GM18520 (cell line): ENCODE measurements at regions not wholly inside any gene's neighbourhood (a gene's known extent, or its start where the extent isn't known, plus 50 kb on each side); places are given as distances from the start of the nearest gene placed in this dataset.
A peak's percentile ranks its signal among the peaks of the same experiment; 100 is the strongest.

Experiments used
- ATAC-seq: cut with Tn5 transposase; IDR thresholded peaks from one replicate; pipeline ENCODE4 v1.9.1; 2021; ENCODE audit not compliant: unreplicated experiment

DNA sequence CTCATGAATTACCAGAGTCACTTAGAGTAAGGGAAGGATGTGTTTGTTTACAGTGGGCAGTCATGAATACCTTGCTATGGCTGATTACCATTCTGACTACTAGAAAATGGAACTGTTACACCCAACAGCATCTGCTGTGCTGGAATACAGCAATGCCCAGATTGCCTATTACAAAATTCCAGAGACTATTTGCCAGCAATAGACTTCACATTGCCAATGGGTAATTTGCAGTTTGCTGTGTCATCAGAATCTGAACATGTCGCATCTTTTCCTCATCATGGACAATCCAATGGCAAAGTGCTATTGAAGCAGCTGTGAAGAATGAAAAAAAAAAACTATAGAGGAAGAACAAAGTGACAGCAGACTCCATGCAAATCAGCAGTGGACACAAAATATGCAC, 356.6 kb downstream of the CXXC4 start:
- no peak for ATAC-seq

DNA sequence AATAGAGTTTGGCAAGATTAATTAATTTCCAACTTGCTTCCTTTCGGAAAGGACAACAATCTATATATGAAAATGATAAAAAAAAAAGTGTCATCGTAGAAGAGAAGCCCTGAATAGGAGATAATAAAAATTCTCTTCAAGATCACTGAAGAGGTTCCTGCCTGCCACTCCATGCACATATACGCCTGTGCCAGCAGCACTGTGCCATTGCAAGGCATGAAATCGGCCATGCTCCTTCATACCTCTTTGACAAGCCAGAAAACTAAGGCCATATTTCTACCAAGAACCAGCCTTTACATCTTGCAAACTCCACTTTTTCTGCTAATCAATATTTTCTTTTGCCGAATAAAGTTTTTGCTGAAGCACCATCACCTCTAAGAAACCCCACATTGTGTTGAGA, 365.5 kb downstream of the CXXC4 start:
- no peak for ATAC-seq

DNA sequence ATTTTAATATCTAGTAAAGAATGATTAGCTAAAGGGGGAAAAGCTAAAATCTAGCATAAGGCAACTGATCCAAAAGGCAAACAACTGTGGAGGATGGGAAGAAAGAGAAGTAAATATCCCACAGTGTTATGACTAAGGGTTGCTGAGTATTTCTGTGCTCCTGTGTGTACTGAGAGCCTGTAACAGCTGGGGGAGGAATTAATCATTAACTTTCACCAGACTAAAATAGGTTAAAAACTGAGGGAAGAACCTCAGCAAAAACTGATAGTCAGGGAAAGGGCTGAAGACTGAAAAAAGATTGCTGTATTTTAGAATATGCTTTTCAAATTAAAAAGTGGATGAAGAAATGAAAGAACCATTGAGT, 365.9 kb downstream of the CXXC4 start:
- ATAC-seq = no peak

DNA sequence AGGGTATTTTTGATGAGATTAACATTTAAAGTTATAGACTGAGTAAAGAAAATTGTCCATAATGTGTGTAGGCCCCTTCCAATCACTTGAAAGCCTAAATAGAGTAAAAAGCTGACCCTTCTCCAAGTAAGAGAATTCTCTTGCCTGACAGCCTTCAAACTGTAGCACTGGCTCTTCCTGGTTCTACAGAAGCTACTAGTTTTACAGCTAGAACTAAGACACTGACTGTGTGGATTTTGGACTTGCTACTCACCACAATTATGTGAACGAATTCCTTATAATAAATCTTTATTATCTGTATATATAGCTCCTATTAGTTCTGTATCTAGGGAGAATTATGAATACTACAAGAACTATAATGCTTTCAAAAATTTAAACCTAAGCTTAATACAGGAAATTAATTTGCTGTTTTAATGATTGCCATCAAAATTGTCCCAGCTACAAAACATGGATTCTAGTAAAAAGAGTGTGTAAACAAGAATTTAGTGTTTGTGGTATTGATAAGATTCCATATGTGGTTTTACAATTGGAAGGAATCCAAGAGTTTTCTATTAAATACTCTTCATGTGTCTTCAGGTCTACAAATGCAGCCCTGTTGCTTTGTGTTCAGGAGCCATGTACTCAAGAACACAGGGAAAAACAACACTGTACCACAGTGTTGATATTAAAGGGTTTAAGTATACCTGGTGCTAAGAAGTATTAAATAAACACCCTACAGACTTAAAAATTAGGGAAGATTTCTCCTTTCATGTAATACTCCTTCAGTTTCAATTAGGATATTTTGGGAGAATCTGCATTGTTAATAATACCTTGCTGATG, 366.5 kb downstream of the CXXC4 start:
- ATAC-seq = no peak

DNA sequence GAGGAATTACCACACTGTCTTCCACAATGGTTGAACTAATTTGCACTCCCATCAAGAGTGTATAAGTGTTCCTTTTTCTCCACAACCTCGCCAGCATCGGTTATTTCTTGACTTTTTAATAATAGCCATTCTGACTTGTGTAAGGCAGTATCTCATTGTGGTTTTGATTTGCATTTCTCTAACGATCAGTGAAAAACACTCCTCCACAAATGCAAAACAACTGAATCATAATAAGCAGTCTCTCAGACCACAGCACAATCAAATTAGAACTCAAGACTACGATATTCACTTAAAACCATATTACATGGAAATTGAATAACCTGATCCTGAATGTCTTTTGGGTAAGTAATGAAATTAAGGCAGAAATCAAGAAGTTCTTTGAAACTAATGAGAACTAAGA, 371.7 kb downstream of the CXXC4 start:
- peak; percentile 62 for ATAC-seq

DNA sequence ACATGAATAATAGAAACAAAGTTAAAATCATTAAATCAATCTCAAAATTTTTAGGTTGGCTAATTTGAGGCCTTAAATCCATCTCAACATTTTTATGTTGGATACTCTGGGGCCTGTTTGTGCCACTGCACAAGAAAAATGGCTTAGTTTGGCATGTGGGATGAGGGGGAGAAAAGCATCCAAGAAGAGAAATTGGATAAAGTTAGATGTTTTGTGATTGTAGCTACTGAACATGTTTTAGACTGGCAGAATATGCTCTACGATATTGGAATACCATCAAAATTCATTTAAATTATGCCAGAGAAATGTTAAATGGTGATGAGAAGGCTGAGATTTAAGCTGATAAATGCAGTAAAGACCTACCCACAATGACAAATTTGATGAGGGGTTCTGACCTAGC, 376.9 kb downstream of the CXXC4 start:
- no peak for ATAC-seq

DNA sequence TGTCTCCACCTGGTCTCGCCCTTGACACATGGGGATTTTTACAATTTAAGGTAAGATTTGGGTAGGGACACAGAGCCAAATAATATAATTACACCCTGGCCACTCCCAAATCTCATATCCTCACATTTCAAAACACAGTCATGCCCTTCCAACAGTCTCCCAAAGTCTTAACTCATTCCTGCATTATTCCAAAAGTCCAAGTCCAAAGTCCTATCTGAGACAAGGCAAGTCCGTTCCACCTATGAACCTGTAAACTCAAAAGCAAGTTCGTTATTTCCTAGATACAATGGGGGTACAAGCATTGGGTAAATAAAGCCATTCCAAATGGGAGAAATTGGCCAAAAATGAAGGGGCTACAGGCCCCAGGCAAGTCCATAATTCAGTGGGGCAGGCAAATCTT, 380.8 kb downstream of the CXXC4 start:
- no peak for ATAC-seq

DNA sequence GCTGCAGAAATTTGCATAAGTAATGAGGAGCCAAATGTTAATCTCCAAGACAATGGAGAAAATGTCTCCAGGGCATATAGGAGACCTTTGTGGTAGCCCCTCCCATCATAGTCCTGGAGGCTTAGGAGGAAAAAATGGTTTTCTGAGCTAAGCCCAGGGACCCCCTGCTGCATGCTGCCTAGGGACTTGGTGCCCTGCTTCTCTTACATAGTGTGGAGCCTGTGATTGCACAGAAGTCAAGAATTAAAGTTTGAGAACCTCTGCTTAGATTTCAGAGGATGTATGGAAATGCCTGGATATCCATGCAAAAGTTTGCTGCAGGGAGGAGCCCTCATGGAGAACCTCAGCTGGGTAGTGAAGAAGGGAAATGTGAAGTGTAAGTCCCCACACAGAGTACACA, 379.4 kb upstream of the TACR3 start:
- ATAC-seq = no peak

DNA sequence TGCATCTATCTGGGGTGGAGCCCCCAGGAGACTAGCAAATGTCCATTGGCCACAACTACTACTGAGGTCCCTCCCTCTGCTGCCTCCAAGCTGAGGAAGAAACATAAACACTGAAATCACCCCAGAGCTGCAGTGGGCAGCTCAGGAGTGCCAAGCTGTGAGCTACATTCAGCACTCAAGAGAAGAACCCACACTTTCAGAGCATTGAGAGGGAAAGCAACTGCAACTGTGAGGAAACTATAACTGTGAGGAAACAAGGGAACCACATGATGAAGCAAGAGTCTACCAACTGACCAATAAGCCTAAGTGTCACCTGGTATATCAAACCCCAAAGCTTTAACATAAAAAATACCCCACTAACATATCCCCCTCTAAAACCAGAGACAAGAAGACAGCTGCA, 373.5 kb upstream of the TACR3 start:
- ATAC-seq = no peak

DNA sequence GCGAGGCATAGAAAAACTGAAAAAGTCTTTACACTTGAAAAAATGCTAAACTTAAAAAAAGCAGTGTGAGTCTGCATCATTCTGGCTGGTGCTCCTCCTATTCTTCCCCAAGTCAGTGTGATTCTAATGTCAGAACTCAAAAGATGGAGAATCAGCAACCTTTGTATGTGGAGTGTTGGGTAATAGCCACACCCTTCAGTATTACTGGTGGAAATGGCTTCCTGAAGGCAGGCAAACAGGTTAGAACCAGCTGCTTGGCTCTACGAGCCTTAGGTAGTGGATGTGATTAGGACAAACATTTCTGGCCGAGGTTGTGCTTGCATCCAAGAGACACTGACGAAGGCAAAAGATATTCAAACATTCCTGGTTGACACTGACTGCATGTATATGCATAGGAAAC, 353.4 kb upstream of the TACR3 start:
- no peak for ATAC-seq

DNA sequence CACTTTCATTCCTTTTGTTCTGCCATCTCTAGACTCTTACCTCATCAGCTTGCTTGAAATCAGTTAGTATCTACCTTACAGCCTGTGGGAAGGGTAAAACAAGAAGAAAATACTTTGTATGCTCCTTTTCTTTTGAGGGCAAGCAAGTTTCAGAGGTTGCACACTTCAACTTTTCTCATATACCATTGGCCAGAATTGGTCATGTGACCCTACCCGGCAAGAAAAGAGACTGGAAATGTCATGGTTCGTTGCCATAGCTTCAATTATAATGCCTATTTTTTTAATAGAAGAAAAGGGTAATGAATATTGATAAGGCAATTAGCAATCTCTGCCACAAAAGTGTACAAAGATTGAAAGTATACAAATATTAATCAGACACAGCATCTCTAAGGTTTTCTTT, 346.7 kb upstream of the TACR3 start:
- no peak for ATAC-seq

DNA sequence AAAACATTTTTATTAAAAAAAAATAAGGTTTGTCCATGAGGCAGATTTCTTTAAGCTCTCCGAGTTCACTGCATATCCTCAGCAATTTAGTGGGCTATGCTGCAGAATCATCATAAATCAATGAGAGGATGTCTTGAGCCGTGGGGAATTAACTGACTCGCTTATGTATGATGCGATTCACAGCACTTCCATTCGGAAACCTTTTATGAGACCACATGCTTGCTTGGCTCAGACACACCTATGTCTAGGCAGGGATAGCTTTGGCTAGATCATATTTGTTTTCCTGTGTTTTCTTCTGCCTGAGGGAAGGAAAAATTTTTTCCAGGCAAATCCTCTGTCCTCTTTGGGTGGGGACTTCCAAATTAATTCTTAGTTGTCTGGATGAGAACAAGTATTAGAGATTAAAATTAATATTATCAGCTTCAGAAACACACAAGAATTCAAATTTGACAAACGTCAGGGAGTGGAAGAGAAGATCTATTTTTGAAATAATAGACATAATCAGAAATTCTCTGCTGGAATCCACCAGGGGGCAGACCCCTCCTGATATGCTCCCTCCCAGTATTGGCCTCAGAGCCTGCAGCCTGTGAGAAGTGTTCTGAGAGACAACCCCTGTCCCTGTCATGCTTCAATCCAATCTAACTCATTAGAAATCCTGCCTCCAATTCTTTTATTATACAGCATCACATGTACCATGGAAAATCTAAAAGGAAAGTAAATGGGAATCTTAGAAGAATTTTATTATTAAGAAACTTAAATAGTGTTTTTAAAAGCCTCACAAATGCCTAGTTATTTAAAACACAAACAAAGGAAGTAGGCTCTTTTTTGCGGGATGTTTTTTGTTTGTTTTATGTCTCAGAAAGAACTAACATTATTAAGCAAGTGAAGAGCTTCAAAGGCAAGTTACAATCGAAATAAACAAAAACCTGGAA, 345.1 kb upstream of the TACR3 start:
- ATAC-seq = no peak

DNA sequence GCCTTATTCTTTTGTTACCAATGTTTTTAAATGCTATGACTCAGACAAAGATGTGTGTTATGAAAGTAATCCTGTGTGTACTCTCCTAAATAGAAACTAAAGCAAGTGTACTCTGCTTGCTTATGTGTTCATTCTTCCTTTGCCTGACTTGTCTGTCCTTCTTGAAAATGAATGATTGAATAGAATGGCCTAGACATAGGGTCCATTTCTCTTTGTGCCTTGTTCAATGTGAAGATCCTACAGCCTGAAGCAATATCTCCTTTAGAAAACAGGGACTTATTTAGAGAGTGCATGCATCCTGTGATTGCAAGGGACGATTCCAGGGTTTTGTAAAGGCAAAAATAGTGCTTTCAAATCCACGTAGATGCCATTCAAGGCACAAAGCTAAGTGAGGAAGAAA, 343.6 kb upstream of the TACR3 start:
- no peak for ATAC-seq

DNA sequence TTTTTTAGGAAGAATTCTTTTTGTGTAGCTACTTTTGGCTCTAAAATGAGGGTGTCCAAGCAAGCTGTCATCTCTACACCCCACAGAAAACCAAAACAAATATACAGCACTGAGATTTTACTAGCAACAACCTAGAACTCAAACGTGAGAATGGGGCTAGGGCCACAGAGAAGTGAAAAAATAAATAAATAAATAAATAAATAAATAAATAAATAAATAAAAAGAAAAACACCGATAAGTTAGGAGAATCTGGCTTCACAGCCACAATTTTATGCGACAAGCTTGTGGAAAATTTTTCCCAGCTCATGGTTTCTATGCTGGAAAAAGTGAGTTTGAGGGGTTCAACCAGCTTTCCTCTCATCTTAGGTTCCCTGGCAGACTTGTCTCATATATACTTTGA, 324.6 kb upstream of the TACR3 start:
- no peak for ATAC-seq

DNA sequence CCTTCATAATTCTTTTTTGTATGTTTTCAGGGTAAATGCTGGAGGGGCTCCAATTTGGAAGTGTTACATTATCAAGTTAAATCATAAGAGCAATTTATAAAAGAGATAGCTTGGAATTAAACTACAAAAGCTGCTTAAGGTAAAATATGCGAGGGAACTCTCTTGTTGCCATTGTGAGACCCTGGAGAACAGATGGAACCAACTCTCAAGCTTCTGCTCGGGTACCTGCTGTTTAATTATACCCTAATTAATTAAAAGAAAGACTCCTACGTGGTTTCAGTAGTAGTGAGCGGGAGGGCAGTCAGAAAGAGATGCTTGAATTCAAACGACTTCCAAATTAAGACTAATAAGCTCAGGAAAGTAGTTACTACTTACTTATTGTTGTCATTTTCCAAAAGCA, 313.1 kb upstream of the TACR3 start:
- ATAC-seq = no peak

DNA sequence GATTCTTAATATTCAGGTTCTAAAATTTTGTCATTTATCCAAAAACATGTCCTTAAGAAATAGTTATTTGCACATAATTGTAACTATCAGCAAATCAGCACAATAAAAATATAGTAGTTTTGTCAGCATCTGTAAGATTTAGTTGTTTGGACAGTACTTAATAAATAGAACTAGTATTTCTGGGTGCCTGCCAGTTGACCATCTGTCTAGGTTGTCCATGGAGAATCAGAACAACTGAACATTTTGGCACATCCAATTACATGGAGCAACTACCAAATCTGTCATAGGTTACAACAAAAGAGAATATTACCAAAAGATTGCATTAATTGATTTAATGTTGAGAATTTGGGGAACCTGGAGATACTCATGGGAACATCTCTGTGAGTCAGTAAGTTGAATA, 305.5 kb upstream of the TACR3 start:
- ATAC-seq = no peak

DNA sequence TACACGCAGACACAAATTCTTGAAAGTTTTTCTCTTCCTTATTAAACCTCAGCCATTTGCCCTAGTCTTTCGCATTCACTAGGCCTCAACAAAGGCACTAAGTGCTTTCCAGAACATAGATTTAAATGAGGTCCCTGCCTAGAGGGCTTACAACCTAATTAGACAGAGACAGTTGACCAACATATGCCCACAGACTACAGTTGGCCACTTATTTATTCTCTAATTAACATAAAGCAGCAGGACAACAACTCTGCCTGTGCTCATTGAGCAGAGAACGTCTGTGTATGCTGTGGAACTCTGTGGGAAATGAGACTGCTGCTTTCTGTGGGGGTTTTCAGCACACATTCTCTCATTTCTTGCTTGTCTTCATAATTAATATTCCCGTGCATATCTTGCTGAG, 303.0 kb upstream of the TACR3 start:
- no peak for ATAC-seq

DNA sequence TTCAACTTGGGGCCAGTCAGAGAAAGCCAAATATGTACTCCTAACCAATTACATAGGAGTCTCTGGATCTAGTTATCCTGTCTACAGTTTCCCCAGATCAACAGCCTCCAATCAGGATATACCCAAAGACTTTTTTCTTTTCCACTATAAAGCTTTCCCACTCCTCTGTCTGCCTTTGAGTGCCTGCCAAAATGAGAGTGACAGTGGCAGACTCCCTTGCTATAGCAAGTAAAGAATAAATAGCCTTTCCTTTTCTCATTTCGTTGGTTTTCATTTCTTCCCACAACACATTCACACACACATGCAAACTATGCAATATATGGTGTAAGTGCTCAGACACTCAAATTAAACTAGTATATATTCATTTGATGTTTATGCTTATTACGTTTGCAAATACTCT, 302.4 kb upstream of the TACR3 start:
- ATAC-seq = no peak

DNA sequence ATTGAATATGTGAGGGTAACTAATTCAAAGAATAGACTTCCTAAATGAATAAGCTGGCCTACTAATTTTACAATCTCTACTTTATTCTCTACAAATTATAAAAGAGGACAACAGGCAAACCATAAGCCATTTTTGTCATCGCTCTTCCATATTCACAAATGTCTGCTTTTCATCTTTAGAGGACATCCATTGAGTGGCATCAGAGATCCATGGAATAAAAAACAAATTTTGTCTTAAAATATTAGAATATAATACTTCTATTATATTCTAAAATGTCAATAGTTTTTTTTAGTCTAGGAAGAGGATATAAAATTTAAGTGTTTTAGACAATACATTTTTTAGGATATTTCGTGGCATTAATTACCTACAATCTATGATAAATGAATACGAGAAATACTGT, 300.9 kb upstream of the TACR3 start:
- ATAC-seq = no peak

DNA sequence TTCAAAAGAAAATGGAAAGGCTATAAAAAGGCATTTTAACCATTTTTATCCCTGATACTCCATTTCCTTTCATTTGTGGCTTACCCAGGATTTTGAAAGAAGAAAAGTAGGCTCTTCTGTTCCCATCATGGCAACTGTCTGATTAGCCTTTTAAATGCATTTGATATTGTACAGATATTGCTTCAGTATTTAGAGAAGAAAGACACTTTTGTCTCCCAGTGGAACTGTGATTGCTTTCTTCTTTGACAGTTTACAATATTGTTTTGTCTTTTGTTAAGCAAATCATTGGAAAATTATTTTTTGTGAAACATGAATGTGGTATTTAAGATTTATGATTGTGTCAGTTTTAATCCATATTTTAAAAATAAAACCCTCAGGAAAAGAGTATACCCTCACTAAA, 297.4 kb upstream of the TACR3 start:
- no peak for ATAC-seq

DNA sequence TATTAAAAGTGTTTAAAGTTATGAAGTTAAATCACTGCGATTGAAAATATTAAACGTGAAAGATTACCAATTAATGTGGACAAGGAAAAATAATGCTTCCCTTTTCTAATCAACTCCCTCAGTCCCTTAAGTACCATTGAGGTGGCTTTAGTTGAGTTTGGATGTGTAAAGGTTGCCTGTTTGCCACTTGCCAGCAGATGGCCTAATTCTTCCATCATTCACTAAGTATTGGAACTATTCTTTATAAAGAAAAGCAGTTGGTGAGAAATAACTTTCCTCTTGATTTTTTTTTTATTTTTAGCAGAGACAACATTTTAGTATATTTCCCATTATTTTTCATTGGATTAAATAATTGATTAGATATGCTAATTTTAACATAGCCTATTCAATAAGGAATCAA, 295.9 kb upstream of the TACR3 start:
- ATAC-seq = no peak

DNA sequence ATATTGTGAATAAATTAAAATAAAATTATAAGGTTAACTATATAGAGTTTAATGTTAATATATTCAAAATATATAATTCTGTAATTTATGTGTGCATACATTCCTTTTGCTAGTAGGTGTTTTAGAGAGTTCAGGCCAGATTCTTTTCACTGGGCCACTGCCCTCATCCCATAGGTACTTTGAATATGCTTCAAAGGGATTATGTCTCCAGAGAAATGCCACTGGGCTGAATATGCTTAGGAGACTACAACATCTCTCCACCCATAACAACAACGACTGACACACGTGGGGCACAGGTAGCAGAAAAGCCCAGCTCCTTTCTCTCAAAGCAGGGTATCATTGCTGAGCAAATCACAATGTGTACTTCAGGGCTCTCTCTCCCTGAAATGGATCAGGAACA, 290.9 kb upstream of the TACR3 start:
- no peak for ATAC-seq
